Activated gamma-delta T cell (primary cell): ENCODE measurements at regions not wholly inside any gene's neighbourhood (a gene's known extent, or its start where the extent isn't known, plus 50 kb on each side); places are given as distances from the start of the nearest gene placed in this dataset.

ENCODE experiments used
- DNase-seq: peaks from one replicate; lab custom pipeline; 2025; lab: John Stamatoyannopoulos, UW

- no peak for DNase-seq
Measured at GRCh38 chr5:18037718-18038117, 403.5 kb downstream of the TAF11L14 start.

- DNase-seq: no peak
Measured at GRCh38 chr5:18043344-18043743, 409.1 kb downstream of the TAF11L14 start.

GRCh38 chr5:18048449-18048848 is 414.2 kb downstream of the TAF11L14 start:
- no peak for DNase-seq

- no peak for DNase-seq
Measured at GRCh38 chr5:18050345-18050744, 416.1 kb downstream of the TAF11L14 start.

GRCh38 chr5:18050776-18051175 is 416.5 kb downstream of the TAF11L14 start:
- DNase-seq: no peak

- no peak for DNase-seq
Measured at GRCh38 chr5:18051953-18052352, 417.7 kb downstream of the TAF11L14 start.

- DNase-seq: no peak
Measured at GRCh38 chr5:18052569-18052968, 418.3 kb downstream of the TAF11L14 start.

GRCh38 chr5:18057725-18058124 is 423.5 kb downstream of the TAF11L14 start:
- no peak for DNase-seq

GRCh38 chr5:18067615-18068014 is 433.4 kb downstream of the TAF11L14 start:
- DNase-seq: no peak

GRCh38 chr5:18068826-18069225 is 434.6 kb downstream of the TAF11L14 start:
- no peak for DNase-seq

- DNase-seq: no peak
Measured at GRCh38 chr5:18069790-18070189, 435.5 kb downstream of the TAF11L14 start.

GRCh38 chr5:18072600-18072999 is 438.3 kb downstream of the TAF11L14 start:
- no peak for DNase-seq

- no peak for DNase-seq
Measured at GRCh38 chr5:18074961-18075360, 440.7 kb downstream of the TAF11L14 start.

GRCh38 chr5:18078157-18078556 is 443.9 kb downstream of the TAF11L14 start:
- DNase-seq: no peak

- DNase-seq: no peak
Measured at GRCh38 chr5:18079831-18080230, 445.6 kb downstream of the TAF11L14 start.

GRCh38 chr5:18088020-18088579 is 453.8 kb downstream of the TAF11L14 start:
- DNase-seq: no peak

- no peak for DNase-seq
Measured at GRCh38 chr5:18090177-18090576, 455.9 kb downstream of the TAF11L14 start.

- DNase-seq: no peak
Measured at GRCh38 chr5:18091142-18091541, 456.9 kb downstream of the TAF11L14 start.

- DNase-seq: no peak
Measured at GRCh38 chr5:18091758-18092157, 457.5 kb downstream of the TAF11L14 start.

- DNase-seq: no peak
Measured at GRCh38 chr5:18095061-18095460, 460.8 kb downstream of the TAF11L14 start.

GRCh38 chr5:18097817-18098216 is 463.6 kb downstream of the TAF11L14 start:
- DNase-seq: no peak

- DNase-seq: no peak
Measured at GRCh38 chr5:18098691-18099090, 464.4 kb downstream of the TAF11L14 start.

GRCh38 chr5:18099261-18099660 is 465.0 kb downstream of the TAF11L14 start:
- DNase-seq: no peak

- DNase-seq: no peak
Measured at GRCh38 chr5:18101532-18101931, 467.3 kb downstream of the TAF11L14 start.

GRCh38 chr5:18102733-18103132 is 468.5 kb downstream of the TAF11L14 start:
- DNase-seq: no peak
